Chondrocyte (in vitro differentiated cells): ENCODE measurements at regions not wholly inside any gene's neighbourhood (a gene's known extent, or its start where the extent isn't known, plus 50 kb on each side); places are given as distances from the start of the nearest gene placed in this dataset.

Source experiments
- DNase-seq: peaks from one replicate; pipeline ENCODE4 v3.0.0; 2021; ENCODE audit warnings: mixed read lengths, low spot score
- H3K27ac Mint-ChIP-seq: one replicate; pipeline ENCODE4 v1.8.0; 2021; ENCODE audit warnings: mild to moderate bottlenecking, moderate library complexity, mixed read lengths; ENCODE audit not compliant: unreplicated experiment
- H3K27me3 Mint-ChIP-seq: 2 replicates; pipeline ENCODE4 v1.8.0; 2021; ENCODE audit warnings: low read depth, mixed read lengths
- H3K36me3 Mint-ChIP-seq: 2 replicates; pipeline ENCODE4 v1.8.0; 2021; ENCODE audit warnings: low read depth, mixed read lengths
- H3K4me1 Mint-ChIP-seq: 2 replicates; pipeline ENCODE4 v1.8.0; 2021; ENCODE audit warnings: low read depth, mild to moderate bottlenecking, mixed read lengths
- H3K4me3 Mint-ChIP-seq: one replicate; pipeline ENCODE4 v1.8.0; 2021; ENCODE audit warnings: mild to moderate bottlenecking, moderate library complexity, mixed read lengths; ENCODE audit not compliant: unreplicated experiment
- H3K9me3 Mint-ChIP-seq: 2 replicates; pipeline ENCODE4 v1.8.0; 2021; ENCODE audit warnings: low read depth, mixed read lengths
- CTCF ChIP-seq: fragments of 200-600 bp; sonication (generic); IDR thresholded peaks from 2 replicates; pipeline ENCODE4 v1.5.0; 2021; ENCODE audit warnings: antibody characterized with exemption, mild to moderate bottlenecking, moderate library complexity

- peaks cover 8% of the 10 kb centered on the region for H3K36me3 Mint-ChIP-seq
- no peak overlapping the region for H3K4me3 Mint-ChIP-seq
- H3K27ac Mint-ChIP-seq: no peak overlapping the region
- peaks cover 12% of the 10 kb centered on the region for H3K9me3 Mint-ChIP-seq
- DNase-seq: no peak
- peaks cover 5% of the 10 kb centered on the region for H3K27me3 Mint-ChIP-seq
- TF ChIP-seq CTCF: no peak
- H3K4me1 Mint-ChIP-seq: no peaks in the 10 kb centered on the region
Observed at GRCh38 chr3:178895178-178895789, 176.3 kb downstream of the ZMAT3 start.
